HUES48 (cell line): ENCODE measurements at regions not wholly inside any gene's neighbourhood (a gene's known extent, or its start where the extent isn't known, plus 50 kb on each side); places are given as distances from the start of the nearest gene placed in this dataset.

ENCODE experiments used
- H3K27ac ChIP-seq: one replicate; pipeline ENCODE4 v1.7.0; 2013; ENCODE audit warnings: low read depth, low read length, inconsistent platforms
- H3K27me3 ChIP-seq: 2 replicates; pipeline ENCODE4 v1.6.1; 2013; ENCODE audit warnings: mild to moderate bottlenecking, low read length; ENCODE audit not compliant: control insufficient read depth, insufficient read depth
- H3K36me3 ChIP-seq: 2 replicates; pipeline ENCODE4 v1.6.1; 2013; ENCODE audit warnings: low read length; ENCODE audit not compliant: control insufficient read depth, insufficient read depth
- H3K4me1 ChIP-seq: 2 replicates; pipeline ENCODE4 v1.6.1; 2013; ENCODE audit warnings: mild to moderate bottlenecking, low read length; ENCODE audit not compliant: control insufficient read depth, insufficient read depth
- H3K4me3 ChIP-seq: 2 replicates; pipeline ENCODE4 v1.5.1; 2013; ENCODE audit warnings: mild to moderate bottlenecking, low read depth, low read length
- H3K9ac ChIP-seq: 2 replicates; pipeline ENCODE4 v1.6.1; 2013; ENCODE audit warnings: mild to moderate bottlenecking, low read depth, low read length, moderate library complexity
- H3K9me3 ChIP-seq: 2 replicates; pipeline ENCODE4 v1.6.1; 2013; ENCODE audit warnings: low read length; ENCODE audit not compliant: control insufficient read depth, insufficient read depth

- Histone ChIP-seq H3K36me3 (no peaks in the 10 kb centered on the region), H3K27ac (no peak overlapping the region), H3K27me3 (no peaks in the 10 kb centered on the region), H3K4me3 (no peak overlapping the region), H3K9ac (no peak overlapping the region), H3K9me3 (peaks cover 3% of the 10 kb centered on the region; the same call in 1 of the 2 replicates), H3K4me1 (no peaks in the 10 kb centered on the region)
These were observed 118.4 kb upstream of the SLC7A1 start for GRCh38 chr13:29713839-29714238.

DNA sequence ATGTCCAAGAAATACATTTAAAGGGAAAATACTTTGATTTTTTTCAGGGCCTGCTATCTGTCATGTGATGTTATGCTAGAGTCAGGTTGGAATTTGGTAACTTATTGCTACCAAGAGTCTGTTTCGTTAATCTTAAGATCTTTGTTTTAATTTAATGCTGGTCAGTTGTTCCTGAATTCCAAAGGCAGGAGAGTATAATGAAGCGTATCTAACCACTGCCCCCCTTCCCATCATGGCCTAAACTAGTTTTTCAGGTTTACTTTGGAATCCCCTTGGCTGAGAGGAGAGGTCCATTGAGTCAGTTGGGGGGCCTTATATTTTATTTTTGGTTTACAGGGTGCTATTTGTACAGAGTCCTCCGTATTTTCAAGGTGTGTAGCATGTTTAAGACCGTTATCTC lies 116.3 kb upstream of the SLC7A1 start:
- Histone ChIP-seq H3K4me1 (no peaks in the 10 kb centered on the region), H3K9me3 (peaks cover 3% of the 10 kb centered on the region; the same call in 1 of the 2 replicates), H3K27me3 (no peaks in the 10 kb centered on the region), H3K9ac (no peak overlapping the region), H3K36me3 (no peaks in the 10 kb centered on the region), H3K4me3 (no peak overlapping the region), H3K27ac (no peak overlapping the region)

- Histone ChIP-seq H3K27me3 (no peaks in the 10 kb centered on the region), H3K9me3 (peaks cover 3% of the 10 kb centered on the region; the same call in 1 of the 2 replicates), H3K36me3 (no peaks in the 10 kb centered on the region), H3K4me1 (no peaks in the 10 kb centered on the region), H3K27ac (no peak overlapping the region), H3K9ac (no peak overlapping the region), H3K4me3 (no peak overlapping the region)
These were observed 115.0 kb upstream of the SLC7A1 start for GRCh38 chr13:29710511-29710910.

DNA sequence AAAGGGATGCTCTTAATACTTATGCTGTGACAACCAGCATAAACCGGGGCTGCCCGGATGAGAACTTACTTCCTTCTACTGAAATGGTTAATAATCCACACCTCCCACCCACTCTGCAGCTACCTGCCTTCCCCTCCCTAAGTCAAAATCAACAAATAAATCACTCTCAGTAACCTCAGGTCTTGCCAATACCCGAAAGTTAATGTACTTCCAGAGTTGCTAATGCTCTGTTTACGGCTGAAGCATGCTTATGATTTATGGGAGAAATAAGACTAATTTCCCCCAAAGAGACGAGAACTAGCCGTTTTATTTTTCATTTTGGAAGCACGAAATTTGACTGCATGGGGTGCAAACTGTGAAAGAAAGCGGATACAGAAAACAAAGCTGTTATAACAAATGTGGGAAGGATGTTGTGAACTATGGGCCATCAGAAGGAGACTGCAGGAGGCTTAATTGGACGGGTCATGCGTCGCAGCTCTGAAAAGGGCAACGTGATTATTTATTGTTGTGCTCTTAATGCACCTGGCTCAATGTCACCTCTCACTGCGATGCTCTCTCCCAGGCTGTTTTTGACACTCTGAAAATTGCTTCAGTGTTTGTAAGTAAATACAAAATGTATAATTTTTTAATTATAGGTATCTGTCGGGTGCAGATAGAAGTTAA lies 114.0 kb upstream of the SLC7A1 start:
- Histone ChIP-seq H3K27me3 (no peaks in the 10 kb centered on the region), H3K9ac (no peak overlapping the region), H3K4me3 (no peak overlapping the region), H3K9me3 (peaks cover 3% of the 10 kb centered on the region; the same call in 1 of the 2 replicates), H3K36me3 (no peaks in the 10 kb centered on the region), H3K4me1 (no peaks in the 10 kb centered on the region), H3K27ac (no peak overlapping the region)

DNA sequence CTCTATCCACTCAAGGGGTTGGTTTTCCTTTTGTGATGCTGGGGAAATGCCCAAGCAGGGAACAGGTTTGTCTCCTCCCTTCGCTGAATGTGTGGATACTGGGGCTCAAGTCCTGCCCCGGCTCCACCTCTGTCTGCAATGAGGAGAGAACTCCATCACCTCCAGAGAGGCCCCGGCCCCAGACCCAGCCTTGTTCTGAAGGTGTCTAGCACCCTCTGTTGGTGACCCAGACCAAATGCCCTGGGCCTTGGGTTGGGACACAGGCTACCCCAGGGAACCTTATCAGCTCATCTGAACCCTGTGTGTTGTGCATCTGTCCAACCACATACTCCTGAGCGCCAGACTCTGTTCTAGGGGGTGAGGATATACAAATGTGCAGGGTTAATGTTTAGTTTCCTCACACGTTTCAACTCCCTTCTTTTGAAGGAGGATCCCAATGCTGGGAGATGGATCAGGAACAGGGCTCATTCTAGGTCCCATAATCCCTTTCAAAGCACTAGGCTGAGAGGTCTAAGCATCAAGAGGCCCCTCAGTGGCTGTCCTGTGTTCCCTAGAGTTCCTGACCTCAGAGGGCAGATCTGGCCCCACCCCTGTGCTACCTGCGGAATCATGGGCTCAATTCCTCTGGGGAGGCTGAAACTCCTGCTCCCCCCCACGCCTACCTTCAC lies 112.5 kb upstream of the SLC7A1 start:
- Histone ChIP-seq H3K27ac (no peak overlapping the region), H3K27me3 (no peaks in the 10 kb centered on the region), H3K9ac (no peak overlapping the region), H3K36me3 (no peaks in the 10 kb centered on the region), H3K4me1 (peaks cover 4% of the 10 kb centered on the region; the same call in 1 of the 2 replicates), H3K4me3 (no peak overlapping the region), H3K9me3 (no peaks in the 10 kb centered on the region)

GRCh38 chr13:29706923-29707322 lies 111.4 kb upstream of the SLC7A1 start:
- Histone ChIP-seq H3K27ac (no peak overlapping the region), H3K4me1 (peaks cover 5% of the 10 kb centered on the region; the same call in 1 of the 2 replicates), H3K27me3 (no peaks in the 10 kb centered on the region), H3K36me3 (no peaks in the 10 kb centered on the region), H3K9ac (no peak overlapping the region), H3K9me3 (no peaks in the 10 kb centered on the region), H3K4me3 (no peak overlapping the region)

DNA sequence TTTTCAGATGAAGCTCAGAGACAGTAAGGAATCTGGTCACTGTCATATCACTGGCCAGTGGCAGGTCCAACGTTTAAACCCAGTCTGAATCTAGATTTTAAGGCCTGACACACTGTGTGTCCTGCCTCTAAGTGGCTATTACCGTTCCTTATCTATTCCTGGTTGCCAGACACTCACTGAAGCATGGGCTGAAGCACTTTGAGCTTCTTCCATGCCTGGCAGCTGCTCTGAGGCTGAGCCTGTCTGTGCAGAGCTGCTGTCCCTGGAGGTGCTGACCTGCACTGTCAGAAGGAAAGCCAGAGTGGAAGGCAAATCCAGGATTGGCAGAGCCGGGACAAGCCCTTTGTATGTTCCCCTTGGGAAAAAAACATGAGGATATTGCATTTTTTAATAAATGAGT lies 109.2 kb upstream of the SLC7A1 start:
- no peaks in the 10 kb centered on the region for H3K27me3 ChIP-seq
- peaks cover 5% of the 10 kb centered on the region; the same call in 1 of the 2 replicates for H3K4me1 ChIP-seq
- no peak overlapping the region for H3K9ac ChIP-seq
- no peak overlapping the region for H3K4me3 ChIP-seq
- H3K9me3 ChIP-seq = no peaks in the 10 kb centered on the region
- H3K36me3 ChIP-seq = no peaks in the 10 kb centered on the region
- no peak overlapping the region for H3K27ac ChIP-seq

- H3K9me3 ChIP-seq = no peaks in the 10 kb centered on the region
- no peaks in the 10 kb centered on the region for H3K27me3 ChIP-seq
- no peaks in the 10 kb centered on the region for H3K36me3 ChIP-seq
- H3K4me3 ChIP-seq = no peak overlapping the region
- H3K27ac ChIP-seq = peak overlapping the region; percentile 60
- H3K9ac ChIP-seq = no peak overlapping the region
- H3K4me1 ChIP-seq = peaks cover 5% of the 10 kb centered on the region; the same call in 1 of the 2 replicates
These were observed 107.9 kb upstream of the SLC7A1 start for GRCh38 chr13:29703421-29703820.

- Histone ChIP-seq H3K27me3 (no peaks in the 10 kb centered on the region), H3K9me3 (no peaks in the 10 kb centered on the region), H3K4me3 (no peak overlapping the region), H3K4me1 (peaks cover 5% of the 10 kb centered on the region; the same call in 1 of the 2 replicates), H3K9ac (no peak overlapping the region), H3K27ac (peak overlapping the region; percentile 60), H3K36me3 (no peaks in the 10 kb centered on the region)
These were observed 107.4 kb upstream of the SLC7A1 start for GRCh38 chr13:29702912-29703351.

- Histone ChIP-seq H3K27me3 (no peaks in the 10 kb centered on the region), H3K27ac (no peak overlapping the region), H3K9ac (no peak overlapping the region), H3K4me3 (no peak overlapping the region), H3K4me1 (peaks cover 1% of the 10 kb centered on the region; the same call in 1 of the 2 replicates), H3K36me3 (no peaks in the 10 kb centered on the region), H3K9me3 (no peaks in the 10 kb centered on the region)
These were observed 102.6 kb upstream of the SLC7A1 start for GRCh38 chr13:29698106-29698505.

DNA sequence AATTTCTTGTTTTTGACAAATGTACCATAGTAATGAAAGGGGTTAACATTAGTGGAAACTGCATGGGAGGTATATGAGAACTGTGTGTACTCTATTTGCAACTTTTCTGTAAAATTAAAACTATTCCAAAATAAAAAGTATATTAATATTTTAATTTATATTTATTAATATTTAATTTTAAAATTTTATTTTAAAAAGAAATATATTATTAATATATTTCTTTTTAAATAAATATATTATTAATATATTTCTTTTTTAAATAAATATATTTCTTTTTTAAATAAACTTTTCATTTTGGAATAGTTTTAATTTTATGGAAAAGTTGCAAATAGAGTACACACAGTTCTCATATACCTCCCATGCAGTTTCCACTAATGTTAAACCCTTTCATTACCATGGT lies 101.1 kb upstream of the SLC7A1 start:
- Histone ChIP-seq H3K9me3 (no peaks in the 10 kb centered on the region), H3K27ac (no peak overlapping the region), H3K27me3 (no peaks in the 10 kb centered on the region), H3K4me1 (no peaks in the 10 kb centered on the region), H3K36me3 (no peaks in the 10 kb centered on the region), H3K9ac (no peak overlapping the region), H3K4me3 (no peak overlapping the region)
